M059J (cell line): ENCODE measurements at regions not wholly inside any gene's neighbourhood (a gene's known extent, or its start where the extent isn't known, plus 50 kb on each side); places are given as distances from the start of the nearest gene placed in this dataset.
"Not testable (repeated sequence)": the region's sequence is repeated elsewhere in the genome, so short reads cannot be mapped to it uniquely, and the experiment has no call there.

Source experiments
- DNase-seq: peaks from one replicate; pipeline ENCODE4 v3.0.0-alpha.2; 2012; ENCODE audit warnings: low read depth

DNA sequence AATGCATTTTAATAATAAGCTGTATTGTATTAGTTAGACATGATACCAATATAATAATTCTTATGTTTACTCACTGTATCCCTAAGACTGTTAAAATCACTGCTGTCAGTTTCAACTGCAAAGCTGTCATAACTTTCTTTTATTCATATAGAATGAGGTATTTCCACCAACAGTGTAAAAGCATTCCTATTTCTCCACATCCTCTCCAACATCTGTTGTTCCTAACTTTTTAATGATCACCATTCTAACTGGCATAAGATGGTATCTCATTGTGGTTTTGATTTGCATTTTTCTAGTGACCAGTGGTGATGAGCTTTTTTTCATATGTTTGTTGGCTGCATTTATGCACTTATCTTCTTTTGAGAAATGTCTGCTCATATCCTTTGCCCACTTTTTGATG, 177.6 kb upstream of the MME start:
- DNase-seq = peak; percentile 9

DNA sequence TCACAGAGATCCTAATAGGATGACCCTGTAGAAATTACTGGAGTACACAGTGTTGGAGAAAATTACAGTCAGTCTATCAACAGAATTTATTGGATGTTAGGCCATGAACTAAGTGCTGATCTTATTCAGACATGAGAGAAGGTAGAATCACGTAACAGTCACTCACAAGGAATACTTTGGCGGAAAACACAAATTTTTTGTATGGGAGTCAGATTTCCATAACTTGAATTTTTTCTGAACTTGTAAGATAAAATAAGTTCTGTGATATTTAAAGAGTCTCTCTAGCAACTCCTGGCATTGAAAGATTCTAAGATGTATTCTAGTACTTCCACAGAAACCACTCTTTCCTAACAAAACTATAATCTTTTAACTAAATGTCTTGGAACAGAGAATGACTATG, 178.8 kb upstream of the MME start:
- DNase-seq = no peak

DNA sequence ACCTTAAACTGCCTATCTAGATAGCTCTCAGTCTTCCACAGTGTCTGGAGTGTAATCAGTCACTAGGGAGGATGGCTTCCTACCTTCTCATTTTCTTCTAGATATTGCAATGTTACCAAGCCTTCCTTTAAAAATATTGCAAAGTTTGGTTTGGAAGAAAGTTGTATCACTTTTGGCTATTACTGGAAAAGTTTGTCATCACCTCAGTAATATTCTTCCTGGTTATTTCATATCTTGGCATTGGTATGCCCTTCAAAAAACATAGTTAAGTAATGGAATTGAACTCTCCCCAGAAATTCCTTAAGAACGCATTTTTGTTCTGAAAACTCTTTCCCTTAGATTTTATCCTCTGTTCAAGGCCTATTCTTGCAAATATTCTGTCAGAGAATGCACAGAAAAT, 179.3 kb upstream of the MME start:
- DNase-seq = no peak

DNA sequence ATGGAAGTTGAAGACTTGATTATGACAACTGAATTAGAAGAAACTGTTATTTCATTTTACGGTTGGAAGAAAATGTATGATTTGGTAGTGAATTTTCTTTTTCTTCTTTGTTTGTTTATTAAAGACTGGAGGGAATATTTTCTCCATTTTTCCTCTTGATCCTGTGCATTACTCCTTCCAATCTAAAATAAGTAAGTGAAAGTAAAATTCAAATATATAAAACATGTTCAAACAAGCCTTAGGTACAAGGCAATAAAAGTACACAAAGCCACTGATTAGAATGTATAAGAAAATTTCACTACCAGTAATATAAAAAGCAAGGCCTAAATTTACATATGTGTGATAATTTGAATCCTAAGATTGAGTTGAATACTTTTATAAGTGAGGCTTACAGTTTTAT, 181.2 kb upstream of the MME start:
- no peak for DNase-seq

DNA sequence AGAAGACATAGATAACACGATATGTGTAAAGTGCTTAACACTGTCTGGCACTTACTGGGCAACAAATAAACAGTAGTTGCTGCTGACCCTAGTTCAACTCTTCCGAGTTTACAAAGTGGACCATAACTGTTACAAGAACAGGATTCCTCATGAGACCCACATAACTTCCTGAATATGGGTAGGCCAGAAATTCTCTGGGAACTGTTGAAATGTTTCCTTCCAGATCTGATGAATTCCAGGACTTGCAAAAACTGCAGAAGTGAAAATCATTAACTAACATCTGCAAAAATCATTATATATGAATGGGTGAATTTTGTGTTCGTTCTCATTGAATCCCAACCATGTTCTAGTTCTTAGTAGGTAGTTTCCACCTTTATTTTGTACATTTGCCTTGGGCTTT, 181.7 kb upstream of the MME start:
- DNase-seq = no peak

DNA sequence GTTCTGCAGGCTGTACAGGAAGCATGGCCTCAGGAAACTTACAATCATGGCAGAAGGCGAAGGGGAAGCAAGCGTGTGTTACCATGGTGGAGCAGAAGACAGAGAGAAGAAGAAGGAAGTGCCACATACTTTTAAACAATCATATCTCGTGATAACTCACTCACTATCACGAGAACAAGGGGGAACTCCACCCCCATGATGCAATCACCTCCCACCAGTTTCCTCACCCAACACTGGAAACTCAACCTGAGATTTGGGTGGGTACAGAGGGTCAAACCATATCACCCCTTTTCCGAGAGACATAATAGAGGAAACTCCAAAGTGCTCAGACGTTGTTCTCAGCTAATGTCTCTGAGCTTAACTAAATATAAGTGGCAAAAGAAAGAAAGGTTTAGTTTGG, 186.3 kb upstream of the MME start:
- DNase-seq = no peak

DNA sequence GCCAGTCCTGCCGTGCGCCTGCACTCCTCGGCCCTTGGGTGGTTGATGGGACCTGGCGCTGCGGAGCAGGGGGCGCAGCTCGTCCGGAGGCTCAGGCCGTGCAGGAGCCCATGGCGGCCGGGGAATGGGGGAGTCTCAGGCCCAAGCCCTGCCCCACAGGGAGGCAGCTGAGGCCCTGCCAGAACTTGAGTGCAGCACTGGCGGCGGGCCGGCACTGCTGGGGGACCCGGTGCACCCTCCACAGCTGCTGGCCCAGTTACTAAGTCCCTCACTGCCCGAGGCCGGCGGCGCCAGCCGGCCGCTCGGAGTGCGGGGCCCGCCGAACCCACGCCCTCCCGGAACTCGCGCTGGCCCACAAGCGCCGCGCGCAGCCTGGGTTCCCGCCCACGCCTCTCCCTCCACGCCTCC, 190.9 kb upstream of the MME start:
- no peak for DNase-seq

DNA sequence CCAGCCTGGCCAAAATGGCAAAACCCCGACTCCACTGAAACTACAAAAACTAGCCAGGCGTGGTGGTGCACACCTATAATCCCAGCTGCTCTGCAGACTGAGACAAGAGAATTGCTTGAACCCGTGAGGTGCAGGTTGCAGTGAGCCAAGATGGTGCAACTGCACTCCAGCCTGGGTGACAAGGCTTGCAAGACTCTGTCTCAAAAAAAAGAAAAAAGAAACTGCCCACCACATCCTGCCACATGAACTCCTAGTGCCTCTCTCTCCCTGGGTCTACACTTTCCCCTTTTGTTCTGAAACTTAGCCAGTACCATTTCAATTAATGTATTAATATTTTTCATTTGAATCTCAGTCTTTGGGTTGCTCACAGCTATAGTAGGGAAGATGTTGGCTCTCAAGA, 192.2 kb upstream of the MME start:
- no peak for DNase-seq

DNA sequence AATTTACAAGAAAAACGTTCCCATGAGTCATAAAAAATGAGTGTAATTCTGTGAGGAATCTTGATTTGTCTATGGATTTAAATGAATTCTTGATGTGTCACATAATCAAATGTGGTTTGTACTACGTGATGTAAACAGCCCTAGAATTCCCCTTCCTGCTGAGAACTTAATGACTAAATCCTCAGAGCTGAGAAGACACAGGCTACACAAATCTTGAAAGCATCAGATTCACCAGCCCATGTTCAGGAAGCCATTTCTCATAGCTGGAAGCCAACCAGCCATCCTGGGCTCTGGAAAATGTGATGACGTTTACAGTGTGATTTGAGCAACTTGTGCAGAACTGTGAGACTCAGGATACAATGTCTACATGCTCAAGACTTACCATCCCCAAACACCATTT, 193.7 kb upstream of the MME start:
- peak; percentile 94 for DNase-seq

DNA sequence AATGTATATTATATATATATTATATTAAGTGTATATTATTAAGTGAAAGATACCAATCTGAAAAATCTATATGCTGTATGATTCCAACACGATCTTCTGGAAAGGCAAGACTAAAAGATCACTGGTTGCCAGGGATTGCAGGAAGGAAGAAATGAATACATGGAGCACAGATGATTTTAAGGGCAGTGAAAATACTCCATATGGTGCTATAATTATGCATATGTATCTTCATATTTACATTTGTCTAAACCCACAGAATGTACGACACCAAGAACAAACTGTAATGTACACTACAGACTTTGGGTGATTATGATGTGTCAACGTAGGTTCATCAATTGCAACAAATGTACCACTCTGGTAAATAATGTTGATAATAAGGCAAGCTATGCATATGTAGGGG, 194.7 kb upstream of the MME start:
- no peak for DNase-seq

DNA sequence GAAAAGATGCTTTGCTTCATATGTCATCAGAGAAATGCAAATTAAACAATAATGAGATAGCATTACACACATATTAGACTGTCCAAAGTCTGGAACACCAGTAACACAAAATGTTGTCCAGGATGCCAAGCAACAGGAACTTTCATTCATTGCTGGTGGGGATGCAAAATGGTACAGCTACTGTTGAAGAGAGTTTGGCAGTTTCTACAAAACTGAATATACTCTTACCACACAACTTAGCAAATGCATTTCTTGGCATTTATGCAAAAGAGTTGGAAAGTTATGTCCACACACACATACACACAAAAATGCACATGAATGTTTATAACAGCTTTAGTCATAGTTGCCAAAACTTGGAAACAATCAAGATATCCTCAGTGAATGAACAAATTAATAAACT, 195.2 kb upstream of the MME start:
- DNase-seq = peak; percentile 29

DNA sequence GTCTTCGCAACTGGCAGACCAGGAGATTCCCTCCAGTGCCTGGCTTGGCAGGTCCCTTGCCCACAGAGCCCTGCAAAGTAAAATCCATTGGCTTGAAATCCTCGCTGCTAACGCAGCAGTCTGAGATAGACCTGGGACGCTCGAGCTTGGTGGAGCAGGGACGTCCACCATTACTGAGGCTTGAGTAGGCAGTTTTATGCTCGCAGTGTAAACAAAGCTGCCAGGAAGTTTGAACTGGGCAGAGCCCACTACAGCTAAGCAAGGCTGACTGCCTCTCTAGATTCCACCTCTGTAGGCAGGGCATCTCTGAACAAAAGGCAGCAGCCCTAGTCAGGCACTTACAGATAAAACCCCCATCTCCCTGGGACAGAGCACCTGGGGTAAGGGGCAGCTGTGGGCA, 205.0 kb upstream of the MME start:
- no peak for DNase-seq

DNA sequence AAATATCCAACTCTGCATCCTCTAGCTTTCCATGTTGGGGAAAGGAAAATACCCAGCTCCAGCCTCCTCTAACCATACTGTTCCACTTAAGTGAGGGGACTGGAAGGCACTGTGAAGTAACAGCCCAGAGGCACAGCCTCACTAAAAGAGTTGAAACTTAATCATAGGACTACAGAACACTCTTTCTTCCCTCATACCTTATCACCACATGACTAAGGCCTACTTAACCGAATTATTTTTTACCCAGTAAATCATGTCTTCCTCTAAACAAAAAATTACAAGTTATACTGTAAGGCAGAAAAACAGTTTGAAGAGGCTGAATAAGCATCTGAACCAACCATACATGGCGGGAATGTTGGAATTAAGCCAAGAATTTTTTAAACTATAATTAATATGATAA, 207.4 kb upstream of the MME start:
- no peak for DNase-seq

DNA sequence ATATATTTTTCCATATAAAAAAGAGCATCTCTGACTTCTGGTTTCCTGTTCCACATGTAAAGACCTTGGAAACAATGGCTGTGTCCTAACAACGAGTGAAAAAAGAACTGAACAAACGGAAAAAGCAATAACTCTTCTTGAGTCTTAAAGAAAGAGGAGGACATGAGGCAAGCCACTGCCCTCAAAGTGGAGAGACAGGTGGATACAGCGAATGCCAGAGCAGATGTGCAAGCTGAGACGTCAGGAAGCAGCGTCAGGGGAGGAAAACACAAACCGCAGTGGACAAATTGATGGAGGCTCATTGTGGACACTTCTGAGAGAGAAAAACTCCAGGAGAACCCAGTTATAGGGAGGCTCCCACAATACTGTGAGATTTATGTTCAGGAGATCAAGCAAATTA, 208.0 kb upstream of the MME start:
- no peak for DNase-seq

DNA sequence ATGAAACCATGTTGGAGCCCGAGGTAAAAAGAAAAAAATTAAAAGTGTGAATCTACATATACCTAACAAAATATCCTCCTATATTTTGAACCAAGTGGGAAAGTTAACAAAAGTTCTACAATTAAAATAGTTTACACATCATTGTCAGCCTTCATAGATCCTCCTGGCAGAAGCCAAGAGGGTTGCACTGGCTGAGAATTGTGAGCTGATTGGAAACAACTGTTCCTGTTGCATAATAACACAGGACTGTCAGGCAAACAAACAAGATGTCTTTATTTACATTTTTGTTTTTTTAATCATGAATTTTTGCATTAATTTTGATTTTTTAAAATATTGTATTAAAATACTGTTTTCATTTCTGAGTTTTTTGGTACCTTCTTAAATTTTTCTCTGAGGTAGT, 215.2 kb upstream of the MME start:
- DNase-seq = no peak

DNA sequence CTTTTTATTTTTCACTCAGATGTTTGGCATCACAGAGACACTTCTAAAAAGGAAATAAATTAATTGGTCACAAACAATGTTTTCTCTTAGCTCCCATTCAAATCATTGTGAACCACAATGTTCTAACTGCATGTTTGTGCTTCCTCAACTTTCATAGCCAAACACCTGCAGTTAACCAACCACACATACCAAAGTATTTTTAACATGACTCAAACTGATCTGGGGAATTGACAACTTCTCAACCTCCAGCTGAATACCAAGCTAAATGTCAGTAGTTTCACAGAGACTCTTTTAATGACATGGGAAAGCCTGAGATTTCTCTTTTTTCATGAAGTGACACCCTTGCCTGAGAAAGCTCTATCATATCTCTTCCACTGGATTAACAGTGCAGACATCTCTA, 217.9 kb upstream of the MME start:
- DNase-seq = peak; percentile 56

DNA sequence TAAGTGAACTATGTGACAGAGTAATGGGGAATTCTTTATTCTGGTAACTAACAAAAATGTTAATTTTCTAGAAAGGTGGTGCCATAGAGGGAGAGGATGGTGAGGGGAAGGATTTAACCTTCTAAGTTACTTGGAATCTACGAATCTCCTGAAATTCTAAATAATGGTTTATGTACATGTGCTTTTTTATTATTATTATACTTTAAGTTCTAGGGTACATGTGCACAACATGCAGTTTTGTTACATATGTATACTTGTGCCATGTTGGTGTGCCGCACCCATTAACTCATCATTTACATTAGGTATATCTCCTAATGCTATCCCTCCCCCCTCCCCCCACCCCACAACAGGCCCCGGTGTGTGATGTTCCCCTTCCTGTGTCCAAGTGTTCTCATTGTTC, 227.1 kb upstream of the MME start:
- DNase-seq = not testable (repeated sequence)

DNA sequence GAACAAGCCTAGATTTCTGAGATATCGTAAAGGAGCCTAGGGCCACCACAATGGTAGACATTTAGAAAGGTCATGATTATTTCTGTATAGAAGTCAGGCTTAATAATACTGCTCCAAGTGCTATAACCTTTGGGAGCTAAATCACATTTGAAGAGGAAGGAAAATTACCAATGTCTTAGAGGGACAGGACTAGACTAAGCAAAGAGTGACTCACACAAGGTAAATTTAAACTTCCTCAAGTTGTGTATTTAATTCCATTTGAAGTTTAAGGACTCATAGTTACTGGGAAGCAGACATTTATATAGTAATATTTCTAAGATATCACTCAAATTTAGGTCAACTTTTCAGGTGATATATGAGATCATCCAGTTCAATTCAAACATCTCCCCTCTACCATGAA, 227.6 kb upstream of the MME start:
- no peak for DNase-seq

DNA sequence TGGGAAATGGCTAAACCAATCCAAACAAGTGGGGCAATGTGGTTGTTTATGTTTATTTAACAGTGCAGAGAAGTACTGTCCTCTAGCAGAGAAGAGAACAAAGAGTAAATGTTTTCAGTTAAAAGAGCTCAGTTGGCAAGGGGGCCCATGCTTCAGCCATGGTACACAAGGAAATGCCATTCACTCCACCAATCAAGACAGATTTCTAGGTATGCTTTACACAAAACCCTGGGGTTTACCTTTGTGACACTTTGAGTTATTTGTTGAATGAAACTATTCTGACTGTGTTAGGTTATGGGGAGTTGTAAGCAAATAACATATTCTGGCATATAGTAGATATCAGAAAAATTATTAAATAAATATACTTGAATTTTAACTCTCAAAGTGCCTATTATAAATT, 228.5 kb upstream of the MME start:
- DNase-seq = no peak

DNA sequence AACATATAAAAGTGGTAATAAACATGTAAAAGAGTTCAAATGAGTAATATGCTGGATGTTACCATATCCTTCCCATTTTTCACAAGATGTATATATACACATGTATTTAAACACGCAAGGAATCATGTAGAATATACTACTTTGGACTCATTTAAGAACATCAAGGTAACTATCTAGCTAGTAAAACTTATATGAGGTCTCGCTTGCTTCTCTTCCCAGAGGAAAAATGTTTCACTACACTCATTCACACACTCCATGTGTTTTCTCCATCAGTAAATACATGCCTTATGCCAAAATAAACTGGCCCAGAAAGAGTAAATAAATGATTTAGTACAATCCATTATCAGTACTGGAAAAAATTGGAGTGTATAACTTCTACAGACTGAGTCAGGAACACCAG, 229.2 kb upstream of the MME start:
- DNase-seq = no peak

DNA sequence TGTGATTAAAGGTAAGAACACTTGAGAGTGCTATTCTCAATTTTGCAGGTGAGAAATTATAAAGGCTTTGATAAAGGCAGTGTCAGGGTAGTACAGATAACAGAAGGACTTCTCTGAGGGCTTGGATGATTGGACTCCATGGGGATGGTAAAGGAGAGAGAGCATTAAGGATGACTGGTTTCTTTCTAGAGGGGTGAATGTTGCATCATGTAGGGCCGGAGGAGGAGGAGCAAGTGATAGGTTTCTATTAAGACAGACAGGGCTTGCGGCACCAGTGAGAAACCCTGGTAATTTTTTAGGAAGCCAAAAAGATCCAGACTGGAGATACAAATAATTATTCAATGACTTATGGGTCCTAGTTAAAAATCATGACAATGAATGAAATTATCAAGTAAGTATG, 230.7 kb upstream of the MME start:
- no peak for DNase-seq

DNA sequence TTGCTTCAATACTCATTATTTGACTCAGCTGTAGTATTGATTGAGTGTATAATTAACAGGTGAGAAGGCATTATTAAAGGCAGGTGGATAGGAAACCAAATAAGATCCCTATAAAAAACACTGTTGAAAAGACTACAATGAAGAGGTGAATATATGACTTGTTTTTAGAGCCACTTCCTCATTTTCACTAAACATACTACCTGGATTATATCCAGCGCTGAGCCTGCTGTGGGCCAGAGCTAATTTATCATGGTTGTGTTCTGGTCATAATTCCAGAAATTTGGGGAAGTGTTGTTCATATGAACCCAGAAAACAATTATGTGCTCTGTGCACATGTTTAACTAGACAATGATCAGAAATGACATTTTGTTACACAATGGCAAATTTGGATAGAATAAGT, 235.3 kb upstream of the MME start:
- no peak for DNase-seq

DNA sequence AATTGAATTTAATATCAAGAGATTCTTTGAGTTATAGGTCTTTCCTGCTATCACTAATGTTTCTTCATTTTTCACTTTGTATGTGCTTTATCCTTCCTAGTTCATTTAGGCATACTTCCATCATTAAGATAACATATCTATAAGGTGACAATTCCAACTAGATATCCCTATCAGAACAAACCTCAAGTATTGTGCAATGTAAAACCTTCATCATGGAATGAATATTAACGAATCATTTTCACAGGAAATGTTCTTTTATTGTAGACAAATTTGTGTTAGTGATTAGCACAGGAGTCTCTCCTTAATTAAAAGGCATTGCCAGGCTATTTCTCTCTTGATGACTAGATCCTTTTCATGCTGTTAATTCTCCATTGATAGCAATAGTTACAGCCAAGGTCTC, 236.5 kb upstream of the MME start:
- DNase-seq = no peak

DNA sequence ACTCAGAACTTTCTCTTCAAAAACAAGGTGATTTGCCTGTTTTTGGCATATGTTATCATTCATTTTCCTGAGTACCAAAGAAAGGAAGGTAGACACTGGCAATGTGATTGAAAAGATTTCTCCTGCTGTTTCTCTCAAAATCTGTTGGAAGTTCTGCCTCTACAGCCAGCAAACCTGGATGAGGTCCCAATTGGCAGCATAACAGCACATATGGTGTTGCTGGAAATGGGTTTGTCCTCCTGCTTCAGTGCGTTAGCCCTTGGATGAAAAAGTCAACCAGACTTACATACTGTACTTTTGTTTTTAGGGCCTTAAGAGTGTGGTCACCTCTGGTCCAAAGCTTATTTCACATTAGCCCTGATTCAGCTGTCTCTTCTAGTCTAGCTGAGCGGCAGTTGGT, 237.6 kb upstream of the MME start:
- DNase-seq = no peak

DNA sequence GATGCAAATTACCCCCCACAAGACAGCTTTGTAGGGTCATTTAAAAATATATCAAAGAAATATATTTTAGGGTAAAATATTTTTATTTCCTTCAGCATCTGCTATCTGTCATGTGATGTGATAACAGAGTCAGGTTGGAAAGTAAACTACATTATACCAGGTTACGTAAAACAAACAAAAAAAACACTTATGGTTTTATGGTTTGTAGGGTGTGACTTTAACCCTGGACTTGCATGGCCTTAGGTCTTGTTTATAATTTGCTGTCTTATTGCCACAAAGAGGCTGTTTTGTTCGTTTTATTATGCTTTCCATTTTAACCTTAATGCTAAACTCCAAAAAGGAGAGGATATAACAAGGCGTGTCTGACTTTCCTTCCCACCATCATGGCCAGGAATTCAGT, 244.5 kb upstream of the MME start:
- no peak for DNase-seq
